ENCODE measurements at regions not wholly inside any gene's neighbourhood (a gene's known extent, or its start where the extent isn't known, plus 50 kb on each side); places are given as distances from the start of the nearest gene placed in this dataset.

- H3K4me3 ChIP-seq (ENCODE audit: low read length): no peak overlapping the region
- 96% methylated on average over 2 of the region's 3 CpGs for WGBS (ENCODE audit: insufficient coverage)
- peaks cover 56% of the 10 kb centered on the region for H3K4me1 ChIP-seq (ENCODE audit: control insufficient read depth, insufficient read depth, low read length)
- H3K36me3 ChIP-seq (ENCODE audit: control insufficient read depth, insufficient read depth, low read length): no peaks in the 10 kb centered on the region
- Mint-ChIP-seq H3K9me3 (no peaks in the 10 kb centered on the region), H3K27me3 (ENCODE audit: low read depth in 2 of 2) (no peaks in the 10 kb centered on the region), H3K27ac (no peak overlapping the region), H3K4me1 (peaks cover 51 to 60% of the 10 kb centered on the region in 2 donors), H3K36me3 (no peaks in the 10 kb centered on the region), H3K4me3 (no peak overlapping the region)
- intact Hi-C loops (cut with micrococcal nuclease): no loop called here
- no peaks in the 10 kb centered on the region for H3K27me3 ChIP-seq (ENCODE audit: control insufficient read depth, insufficient read depth, low read length)
- ATAC-seq: no peak
- H3K9me3 ChIP-seq (ENCODE audit: control insufficient read depth, insufficient read depth, low read length): no peaks in the 10 kb centered on the region
- no peak overlapping the region for H3K27ac ChIP-seq (ENCODE audit: low read length)
- no peak for DNase-seq
- TF ChIP-seq, protein P1, sequence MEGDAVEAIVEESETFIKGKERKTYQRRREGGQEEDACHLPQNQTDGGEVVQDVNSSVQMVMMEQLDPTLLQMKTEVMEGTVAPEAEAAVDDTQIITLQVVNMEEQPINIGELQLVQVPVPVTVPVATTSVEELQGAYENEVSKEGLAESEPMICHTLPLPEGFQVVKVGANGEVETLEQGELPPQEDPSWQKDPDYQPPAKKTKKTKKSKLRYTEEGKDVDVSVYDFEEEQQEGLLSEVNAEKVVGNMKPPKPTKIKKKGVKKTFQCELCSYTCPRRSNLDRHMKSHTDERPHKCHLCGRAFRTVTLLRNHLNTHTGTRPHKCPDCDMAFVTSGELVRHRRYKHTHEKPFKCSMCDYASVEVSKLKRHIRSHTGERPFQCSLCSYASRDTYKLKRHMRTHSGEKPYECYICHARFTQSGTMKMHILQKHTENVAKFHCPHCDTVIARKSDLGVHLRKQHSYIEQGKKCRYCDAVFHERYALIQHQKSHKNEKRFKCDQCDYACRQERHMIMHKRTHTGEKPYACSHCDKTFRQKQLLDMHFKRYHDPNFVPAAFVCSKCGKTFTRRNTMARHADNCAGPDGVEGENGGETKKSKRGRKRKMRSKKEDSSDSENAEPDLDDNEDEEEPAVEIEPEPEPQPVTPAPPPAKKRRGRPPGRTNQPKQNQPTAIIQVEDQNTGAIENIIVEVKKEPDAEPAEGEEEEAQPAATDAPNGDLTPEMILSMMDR (IDR thresholded peaks at IDR 0.05): no peak
Observed at GRCh38 chr14:73776194-73776537, 62.0 kb upstream of the PNMA1 start.

GRCh38 chr14:73775339-73776193 lies 61.4 kb upstream of the PNMA1 start:
- WGBS (ENCODE audit: insufficient coverage): 88% methylated on average over 10 of the region's 10 CpGs
- Histone ChIP-seq H3K4me1 (ENCODE audit: control insufficient read depth, insufficient read depth, low read length) (peaks cover 62% of the 10 kb centered on the region), H3K9me3 (ENCODE audit: control insufficient read depth, insufficient read depth, low read length) (no peaks in the 10 kb centered on the region), H3K36me3 (ENCODE audit: control insufficient read depth, insufficient read depth, low read length) (no peaks in the 10 kb centered on the region), H3K27me3 (ENCODE audit: control insufficient read depth, insufficient read depth, low read length) (no peaks in the 10 kb centered on the region), H3K4me3 (ENCODE audit: low read length) (no peak overlapping the region), H3K27ac (ENCODE audit: low read length) (no peak overlapping the region)
- DNase-seq: peak in 1 of 2 donors; percentile 40
- peaks cover 51 to 61% of the 10 kb centered on the region in 2 donors for H3K4me1 Mint-ChIP-seq
- H3K9me3 Mint-ChIP-seq: no peaks in the 10 kb centered on the region
- no peaks in the 10 kb centered on the region for H3K27me3 Mint-ChIP-seq (ENCODE audit: low read depth in 2 of 2)
- H3K36me3 Mint-ChIP-seq: no peaks in the 10 kb centered on the region
- ATAC-seq: no peak
- intact Hi-C loops (cut with micrococcal nuclease): no loop called here
- H3K27ac Mint-ChIP-seq: peak overlapping the region; percentile 83 to 89
- H3K4me3 Mint-ChIP-seq: no peak overlapping the region
- TF ChIP-seq, protein P1 (IDR thresholded peaks at IDR 0.05): no peak

DNA sequence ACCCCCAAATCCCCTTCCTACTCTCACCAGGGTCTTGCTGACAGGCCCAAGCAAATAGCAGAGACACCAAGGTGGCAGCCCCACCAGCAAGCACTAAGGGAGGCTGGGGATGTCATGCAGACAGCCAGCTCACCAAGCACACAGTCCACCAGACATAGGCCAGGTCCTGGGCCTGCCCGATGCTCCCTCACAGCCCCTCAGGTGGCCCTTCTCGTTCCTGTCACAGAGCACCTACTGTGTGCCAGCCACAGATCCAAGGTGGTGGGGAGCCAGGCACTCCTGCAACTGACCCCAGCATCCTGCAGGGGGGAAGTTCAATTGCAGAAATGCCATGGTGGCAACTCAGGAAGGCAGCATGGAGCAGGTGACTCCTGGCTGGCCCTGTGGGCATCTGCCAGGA lies 60.5 kb upstream of the PNMA1 start:
- H3K9me3 Mint-ChIP-seq: no peaks in the 10 kb centered on the region
- TF ChIP-seq, protein P1 (IDR thresholded peaks at IDR 0.05): no peak
- DNase-seq: no peak
- H3K36me3 ChIP-seq (ENCODE audit: control insufficient read depth, insufficient read depth, low read length): no peaks in the 10 kb centered on the region
- H3K9me3 ChIP-seq (ENCODE audit: control insufficient read depth, insufficient read depth, low read length): no peaks in the 10 kb centered on the region
- ATAC-seq: no peak
- peaks cover 56 to 64% of the 10 kb centered on the region in 2 donors for H3K4me1 Mint-ChIP-seq
- no peaks in the 10 kb centered on the region for H3K36me3 Mint-ChIP-seq
- peak overlapping the region; percentile 83 to 89 for H3K27ac Mint-ChIP-seq
- H3K4me3 Mint-ChIP-seq: no peak overlapping the region
- H3K27ac ChIP-seq (ENCODE audit: low read length): peak overlapping the region; percentile 44
- peaks cover 67% of the 10 kb centered on the region for H3K4me1 ChIP-seq (ENCODE audit: control insufficient read depth, insufficient read depth, low read length)
- 86% methylated on average over 2 of the region's 2 CpGs for WGBS (ENCODE audit: insufficient coverage)
- no peaks in the 10 kb centered on the region for H3K27me3 Mint-ChIP-seq (ENCODE audit: low read depth in 2 of 2)
- H3K4me3 ChIP-seq (ENCODE audit: low read length): no peak overlapping the region
- intact Hi-C loops (cut with micrococcal nuclease): no loop called here
- H3K27me3 ChIP-seq (ENCODE audit: control insufficient read depth, insufficient read depth, low read length): no peaks in the 10 kb centered on the region

GRCh38 chr14:73774241-73774570 lies 60.0 kb upstream of the PNMA1 start:
- Mint-ChIP-seq H3K27ac (peak overlapping the region; percentile 83 to 89), H3K27me3 (ENCODE audit: low read depth in 2 of 2) (no peaks in the 10 kb centered on the region), H3K4me3 (no peak overlapping the region), H3K4me1 (peaks cover 57 to 66% of the 10 kb centered on the region in 2 donors), H3K9me3 (no peaks in the 10 kb centered on the region), H3K36me3 (no peaks in the 10 kb centered on the region)
- Histone ChIP-seq H3K9me3 (ENCODE audit: control insufficient read depth, insufficient read depth, low read length) (no peaks in the 10 kb centered on the region), H3K27me3 (ENCODE audit: control insufficient read depth, insufficient read depth, low read length) (no peaks in the 10 kb centered on the region), H3K27ac (ENCODE audit: low read length) (peak overlapping the region; percentile 44), H3K4me3 (ENCODE audit: low read length) (no peak overlapping the region), H3K4me1 (ENCODE audit: control insufficient read depth, insufficient read depth, low read length) (peaks cover 68% of the 10 kb centered on the region), H3K36me3 (ENCODE audit: control insufficient read depth, insufficient read depth, low read length) (no peaks in the 10 kb centered on the region)
- DNase-seq: no peak
- intact Hi-C loops (cut with micrococcal nuclease): no loop called here
- TF ChIP-seq, protein P1 (IDR thresholded peaks at IDR 0.05): no peak
- WGBS (ENCODE audit: insufficient coverage): 48% methylated on average over 3 of the region's 3 CpGs
- no peak for ATAC-seq
